ENCODE measurements at regions not wholly inside any gene's neighbourhood (a gene's known extent, or its start where the extent isn't known, plus 50 kb on each side); places are given as distances from the start of the nearest gene placed in this dataset.

GRCh38 chr12:127613056-127613455 lies 653.9 kb upstream of the TMEM132C start:
- DNase-seq: no peak
- ATAC-seq (ENCODE audit: poor library complexity): no peak
- intact Hi-C loops (cut with DNase I): no loop called here

DNA sequence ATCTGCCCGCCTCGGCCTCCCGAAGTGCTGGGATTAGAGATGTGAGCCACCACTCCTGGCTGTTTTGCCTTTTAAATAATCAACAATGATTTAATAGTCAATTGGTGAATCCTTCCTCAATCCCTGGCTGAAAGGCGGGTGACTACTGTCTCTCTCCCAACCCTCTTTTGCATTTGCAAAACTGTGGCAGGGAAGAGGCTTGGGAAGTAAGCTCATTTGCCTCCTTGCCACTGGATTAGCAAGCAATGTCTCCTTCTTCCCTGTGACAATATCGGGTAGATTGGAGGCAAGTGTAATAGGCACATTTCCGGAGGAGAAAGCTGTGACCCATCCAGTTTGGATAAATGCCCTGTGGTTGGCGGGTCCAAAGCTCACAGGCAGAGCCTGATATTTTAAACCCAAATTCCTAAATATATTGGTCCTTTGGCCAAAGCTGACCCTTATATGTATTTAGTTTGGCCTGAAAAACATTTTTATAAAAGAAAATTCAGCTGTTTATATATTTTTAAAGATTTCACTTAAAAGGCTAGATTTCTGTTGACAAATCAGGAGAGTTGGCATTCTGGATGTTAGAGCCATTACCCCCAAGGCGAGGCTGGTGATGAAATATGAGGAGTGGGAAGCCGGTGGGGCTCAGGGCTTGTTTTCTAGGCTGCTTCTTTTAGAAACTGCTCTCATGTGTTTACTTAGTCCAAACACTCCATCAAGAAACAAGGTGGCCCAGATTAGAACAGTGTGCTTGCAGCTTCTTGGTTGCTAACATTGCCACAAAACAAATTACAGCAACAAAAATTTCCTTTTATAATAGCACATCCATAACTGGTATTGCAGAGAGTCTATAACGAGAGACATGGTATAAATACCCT lies 646.9 kb upstream of the TMEM132C start:
- no peak for ATAC-seq (ENCODE audit: poor library complexity)
- intact Hi-C loops (cut with DNase I): no loop called here
- no peak for DNase-seq

- no peak for ATAC-seq (ENCODE audit: poor library complexity)
- intact Hi-C loops (cut with DNase I): no loop called here
Observed at GRCh38 chr12:127620735-127621355, 646.1 kb upstream of the TMEM132C start.

GRCh38 chr12:127621366-127621765 lies 645.6 kb upstream of the TMEM132C start:
- DNase-seq (no peak), ATAC-seq (ENCODE audit: poor library complexity) (no peak)
- intact Hi-C loops (cut with DNase I): no loop called here

More at GRCh38 chr12:127620735-127621355, 646.1 kb upstream of the TMEM132C start:
- DNase-seq: no peak

DNA sequence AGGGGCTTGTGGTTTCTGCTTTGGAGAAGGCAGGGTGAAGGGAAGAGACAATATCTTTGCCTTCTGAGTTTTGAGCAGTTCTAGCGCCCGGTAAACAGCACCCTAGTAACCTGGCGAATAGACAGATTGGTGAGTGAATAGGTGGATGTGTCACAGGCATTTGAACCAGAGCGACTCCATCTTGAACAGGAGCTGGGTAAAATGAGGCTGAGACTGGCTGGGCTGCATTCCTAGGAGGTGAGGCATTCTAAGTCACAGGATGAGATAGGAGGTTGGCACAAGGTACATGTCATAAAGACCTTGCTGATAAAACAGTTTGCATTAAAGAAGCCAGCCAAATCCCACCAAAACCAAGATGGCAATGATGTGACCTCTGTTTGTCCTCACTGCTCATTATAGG lies 643.6 kb upstream of the TMEM132C start:
- intact Hi-C loops (cut with DNase I): no loop called here
- ATAC-seq (ENCODE audit: poor library complexity) (no peak), DNase-seq (no peak)

- DNase-seq (no peak), ATAC-seq (ENCODE audit: poor library complexity) (no peak)
- intact Hi-C loops (cut with DNase I): no loop called here
Observed at GRCh38 chr12:127625176-127625771, 641.7 kb upstream of the TMEM132C start.

DNA sequence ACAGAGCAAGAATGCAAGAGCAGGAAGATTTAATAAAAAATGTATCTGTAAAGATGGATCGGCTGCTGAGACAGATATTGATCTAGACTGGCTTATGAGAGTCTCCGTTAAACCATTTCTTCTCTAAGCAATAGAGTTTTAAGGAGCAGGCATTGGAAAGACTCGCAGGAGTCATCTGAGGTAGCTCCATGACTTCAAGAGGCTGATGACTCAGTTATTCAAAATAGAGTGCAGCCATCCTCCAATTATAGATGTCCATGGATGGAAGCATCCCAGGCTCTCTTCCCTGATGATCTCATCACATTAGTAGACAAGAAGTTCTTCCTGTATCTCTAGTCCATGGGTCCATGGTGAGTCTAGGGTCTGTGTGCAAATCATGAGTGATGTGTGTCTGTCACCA lies 638.3 kb upstream of the TMEM132C start:
- intact Hi-C loops (cut with DNase I): no loop called here
- ATAC-seq (ENCODE audit: poor library complexity) (no peak), DNase-seq (no peak)

DNA sequence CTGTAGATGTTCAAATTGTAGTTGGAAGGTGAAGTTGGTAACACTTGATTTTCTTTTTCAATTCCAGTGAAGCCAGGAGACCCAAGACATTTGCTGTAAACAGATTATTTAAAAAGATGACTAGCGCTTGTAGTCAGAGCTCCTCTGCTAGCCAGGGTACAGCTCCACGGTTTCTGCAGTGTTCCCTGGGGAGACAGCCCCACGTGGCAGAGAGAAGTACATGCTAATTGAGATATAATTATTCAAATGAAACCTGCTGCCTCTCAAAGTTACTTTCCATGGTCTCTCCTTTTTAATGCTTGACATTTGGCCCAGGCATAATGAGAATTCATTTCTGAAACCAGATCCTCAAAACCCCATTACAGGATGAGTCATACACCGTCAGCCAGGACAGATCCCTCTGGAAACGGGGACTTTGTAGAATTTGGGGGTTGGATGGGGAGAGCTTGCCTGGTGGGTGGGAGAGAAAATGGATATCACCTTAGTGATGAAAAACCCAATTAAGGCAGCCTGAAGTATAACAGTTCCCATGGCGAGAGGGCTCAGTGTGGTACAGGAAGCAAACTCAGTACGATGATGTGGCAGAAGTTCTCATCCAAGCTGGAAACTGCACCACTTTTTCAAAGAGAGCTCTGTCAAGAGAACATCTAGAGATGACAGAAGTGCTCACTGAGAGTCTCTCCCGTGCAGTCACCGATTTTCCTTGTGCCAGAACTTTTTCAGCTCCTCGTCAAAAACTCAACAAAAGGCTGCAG lies 637.7 kb upstream of the TMEM132C start:
- ATAC-seq (ENCODE audit: poor library complexity): no peak
- DNase-seq: no peak
- intact Hi-C loops (cut with DNase I): no loop called here

DNA sequence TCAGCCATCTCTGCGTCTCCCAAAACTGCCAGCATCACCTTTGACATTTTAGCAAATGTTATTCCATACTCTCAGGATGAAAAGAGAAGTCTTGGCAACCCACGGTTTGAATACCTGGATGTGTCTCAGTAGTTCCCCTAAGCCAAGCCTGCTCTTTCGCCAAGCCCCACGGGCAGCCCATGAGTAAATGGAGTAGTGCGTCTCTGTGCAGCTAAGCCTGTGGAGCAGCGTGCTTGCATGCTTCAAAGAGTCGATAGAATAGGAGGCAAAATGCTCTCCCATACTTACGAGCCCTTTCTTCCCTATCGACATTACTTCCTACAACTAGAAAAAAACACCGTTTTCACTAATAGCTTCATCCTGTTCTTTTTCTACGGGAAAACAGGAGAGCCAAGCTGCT lies 634.5 kb upstream of the TMEM132C start:
- DNase-seq (no peak), ATAC-seq (ENCODE audit: poor library complexity) (no peak)
- intact Hi-C loops (cut with DNase I): no loop called here

DNA sequence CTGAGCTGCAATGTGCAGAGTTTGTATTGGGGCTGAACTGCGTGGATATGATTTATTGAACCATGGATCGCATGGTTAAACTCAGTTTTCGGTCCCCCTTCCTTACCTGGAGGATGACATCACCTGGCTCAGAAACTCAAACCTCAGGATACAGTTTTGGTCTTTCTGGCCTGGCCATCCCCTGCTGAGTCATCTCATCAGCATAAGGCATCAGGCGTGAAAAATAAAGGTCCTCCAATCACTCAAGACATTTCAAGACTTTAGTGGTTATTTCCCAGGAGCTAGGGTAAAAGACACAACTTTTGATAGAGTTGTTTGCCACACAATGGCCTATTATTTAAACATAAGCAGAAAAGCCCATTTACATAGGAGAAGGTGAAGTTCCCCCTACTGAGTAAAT lies 631.1 kb upstream of the TMEM132C start:
- ATAC-seq (ENCODE audit: poor library complexity): no peak
- intact Hi-C loops (cut with DNase I): no loop called here
- no peak for DNase-seq

GRCh38 chr12:127636882-127637281 lies 630.1 kb upstream of the TMEM132C start:
- DNase-seq (no peak), ATAC-seq (ENCODE audit: poor library complexity) (no peak)
- intact Hi-C loops (cut with DNase I): no loop called here

DNA sequence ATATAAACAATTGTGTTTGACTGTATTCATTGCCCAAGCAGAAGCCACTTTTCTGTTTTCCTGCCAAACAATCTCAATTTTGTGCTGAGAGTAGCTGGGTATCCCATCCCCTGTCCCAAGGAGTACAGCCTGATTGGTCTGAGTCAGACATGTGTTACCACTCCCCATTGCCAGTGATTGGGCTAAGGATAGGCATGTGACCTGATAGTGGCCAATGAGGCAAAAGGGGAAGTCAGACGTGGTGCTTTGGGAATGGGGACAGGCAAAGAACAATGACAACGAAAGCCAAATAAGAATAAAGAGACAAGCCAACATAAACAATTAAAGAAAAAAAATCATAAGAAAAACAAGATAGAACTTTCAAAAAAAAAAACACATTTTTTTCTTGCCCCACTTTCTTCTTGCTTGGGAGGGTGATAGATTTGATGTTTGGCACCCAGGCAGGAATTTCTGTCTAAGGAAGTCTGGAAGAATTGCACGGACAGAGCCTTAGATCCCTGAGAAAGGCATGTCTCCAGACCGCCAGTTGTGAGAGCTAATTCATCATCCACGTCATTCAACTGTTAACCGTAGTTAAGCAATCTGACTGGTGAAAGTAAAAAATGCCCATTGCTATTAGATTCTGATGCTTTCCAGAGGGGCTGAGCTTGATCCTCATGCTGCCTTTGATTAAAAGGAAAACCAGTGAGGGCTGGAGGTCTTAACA lies 626.6 kb upstream of the TMEM132C start:
- intact Hi-C loops (cut with DNase I): no loop called here
- DNase-seq (no peak), ATAC-seq (ENCODE audit: poor library complexity) (no peak)

GRCh38 chr12:127642208-127642607 lies 624.8 kb upstream of the TMEM132C start:
- ATAC-seq (ENCODE audit: poor library complexity) (no peak), DNase-seq (no peak)
- intact Hi-C loops (cut with DNase I): no loop called here

DNA sequence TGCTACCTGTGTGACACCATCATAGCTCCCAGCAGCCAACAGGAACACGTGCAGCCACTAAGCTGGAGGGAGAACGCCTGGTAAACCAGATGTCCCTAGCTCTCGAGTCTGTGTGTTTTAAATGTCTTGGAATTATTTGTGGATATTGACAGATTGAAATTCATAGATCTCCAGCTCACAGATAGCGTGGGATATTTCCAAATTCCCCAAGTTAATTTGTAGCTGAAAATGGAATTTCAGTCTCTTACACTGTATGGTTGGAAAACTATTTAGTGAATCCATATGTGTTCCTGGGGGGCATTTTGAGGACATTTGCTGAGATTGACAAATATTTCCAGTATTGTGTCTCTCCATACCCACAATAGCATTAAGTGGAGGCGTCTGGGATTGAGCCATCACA lies 618.6 kb upstream of the TMEM132C start:
- intact Hi-C loops (cut with DNase I): no loop called here
- DNase-seq: no peak
- ATAC-seq (ENCODE audit: poor library complexity): no peak

DNA sequence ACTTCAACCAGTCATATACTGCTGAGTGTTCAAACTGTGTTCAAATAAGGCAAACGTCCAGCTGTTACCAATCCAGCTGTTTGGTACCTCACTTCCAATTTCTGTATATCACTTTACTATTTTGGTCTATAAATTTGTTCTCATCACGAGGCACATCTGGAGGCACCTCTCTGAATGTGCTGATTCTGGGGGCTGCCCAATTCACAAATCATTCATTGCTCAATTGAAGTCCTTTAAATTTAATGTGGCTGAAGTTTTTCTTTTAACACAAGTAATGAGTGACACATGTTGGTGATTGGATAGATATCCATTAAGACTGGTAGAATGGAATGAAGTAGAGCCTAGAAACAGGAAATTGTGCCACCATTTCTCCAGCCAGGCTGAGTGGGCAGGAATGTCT lies 617.0 kb upstream of the TMEM132C start:
- no peak for ATAC-seq (ENCODE audit: poor library complexity)
- DNase-seq: no peak
- intact Hi-C loops (cut with DNase I): no loop called here

DNA sequence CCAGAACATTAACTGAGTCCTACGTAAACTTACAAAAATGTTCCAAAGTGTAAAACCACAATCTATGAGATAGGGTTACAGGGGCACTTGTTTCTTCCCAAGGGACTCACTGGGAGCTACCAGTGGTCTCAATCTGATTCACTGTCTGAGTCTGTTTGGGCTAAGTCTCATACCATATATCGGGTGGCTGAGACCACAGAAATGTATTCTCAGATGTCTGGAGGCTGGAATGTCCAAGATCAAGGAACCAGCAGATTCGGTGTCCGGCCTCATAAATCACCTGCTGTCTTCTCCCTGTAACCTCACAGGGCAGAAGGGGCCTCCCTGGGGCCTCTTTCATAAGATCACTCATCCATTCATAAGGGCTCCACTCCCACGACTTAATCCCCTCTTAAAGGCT lies 616.3 kb upstream of the TMEM132C start:
- ATAC-seq (ENCODE audit: poor library complexity) (no peak), DNase-seq (no peak)
- intact Hi-C loops (cut with DNase I): no loop called here

GRCh38 chr12:127652281-127652680 lies 614.7 kb upstream of the TMEM132C start:
- ATAC-seq (ENCODE audit: poor library complexity): no peak
- intact Hi-C loops (cut with DNase I): no loop called here
- no peak for DNase-seq

GRCh38 chr12:127654383-127654985 lies 612.5 kb upstream of the TMEM132C start:
- ATAC-seq (ENCODE audit: poor library complexity): no peak
- DNase-seq: no peak
- intact Hi-C loops (cut with DNase I): no loop called here

Data from Right ventricle myocardium superior (tissue), 1 donor.